WTC11 (cell line): ENCODE measurements at regions not wholly inside any gene's neighbourhood (a gene's known extent, or its start where the extent isn't known, plus 50 kb on each side); places are given as distances from the start of the nearest gene placed in this dataset.

Experiments
- ELF4 ChIP-seq: sonication (generic); formaldehyde crosslinking; IDR thresholded peaks from 2 replicates; pipeline ENCODE4 v1.8.1; 2022; ENCODE audit warnings: low read depth, mild to moderate bottlenecking, moderate library complexity, missing genetic modification reagents
- ESRRA ChIP-seq: sonication (generic); formaldehyde crosslinking; IDR thresholded peaks from 2 replicates; pipeline ENCODE4 v1.8.1; 2022; ENCODE audit warnings: mild to moderate bottlenecking, missing genetic modification reagents, borderline replicate concordance
- TF ChIP-seq, protein P1 (sequence below): fragments of 200-600 bp; IDR thresholded peaks from 2 replicates; pipeline ENCODE4 v1.8.0; 2022; ENCODE audit warnings: antibody characterized with exemption

DNA sequence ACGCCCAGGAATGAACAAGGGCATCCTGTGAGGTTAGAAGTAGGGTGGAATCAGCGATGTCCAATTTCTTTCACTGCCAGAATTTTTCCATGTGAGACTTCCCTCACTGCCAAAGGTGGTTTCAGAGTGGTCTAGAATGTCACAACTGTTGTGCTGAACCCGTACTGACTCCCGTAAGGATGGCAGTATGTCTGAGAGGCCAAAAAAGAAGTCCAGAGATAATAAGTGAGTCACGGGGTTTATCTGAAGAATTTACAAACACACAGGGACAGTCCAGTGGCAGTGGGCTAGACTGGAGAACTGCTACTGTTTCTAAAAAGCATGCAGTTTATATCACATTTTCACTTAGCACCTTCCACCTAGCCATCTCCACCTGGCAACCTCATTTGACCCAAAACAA, 160.6 kb upstream of the ATP10A start:
- TF ChIP-seq ESRRA (CRISPR knock-in tag) = no peak
- TF ChIP-seq, protein P1, sequence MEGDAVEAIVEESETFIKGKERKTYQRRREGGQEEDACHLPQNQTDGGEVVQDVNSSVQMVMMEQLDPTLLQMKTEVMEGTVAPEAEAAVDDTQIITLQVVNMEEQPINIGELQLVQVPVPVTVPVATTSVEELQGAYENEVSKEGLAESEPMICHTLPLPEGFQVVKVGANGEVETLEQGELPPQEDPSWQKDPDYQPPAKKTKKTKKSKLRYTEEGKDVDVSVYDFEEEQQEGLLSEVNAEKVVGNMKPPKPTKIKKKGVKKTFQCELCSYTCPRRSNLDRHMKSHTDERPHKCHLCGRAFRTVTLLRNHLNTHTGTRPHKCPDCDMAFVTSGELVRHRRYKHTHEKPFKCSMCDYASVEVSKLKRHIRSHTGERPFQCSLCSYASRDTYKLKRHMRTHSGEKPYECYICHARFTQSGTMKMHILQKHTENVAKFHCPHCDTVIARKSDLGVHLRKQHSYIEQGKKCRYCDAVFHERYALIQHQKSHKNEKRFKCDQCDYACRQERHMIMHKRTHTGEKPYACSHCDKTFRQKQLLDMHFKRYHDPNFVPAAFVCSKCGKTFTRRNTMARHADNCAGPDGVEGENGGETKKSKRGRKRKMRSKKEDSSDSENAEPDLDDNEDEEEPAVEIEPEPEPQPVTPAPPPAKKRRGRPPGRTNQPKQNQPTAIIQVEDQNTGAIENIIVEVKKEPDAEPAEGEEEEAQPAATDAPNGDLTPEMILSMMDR = no peak
- TF ChIP-seq ELF4 = no peak
